ENCODE measurements at regions not wholly inside any gene's neighbourhood (a gene's known extent, or its start where the extent isn't known, plus 50 kb on each side); places are given as distances from the start of the nearest gene placed in this dataset.

DNA sequence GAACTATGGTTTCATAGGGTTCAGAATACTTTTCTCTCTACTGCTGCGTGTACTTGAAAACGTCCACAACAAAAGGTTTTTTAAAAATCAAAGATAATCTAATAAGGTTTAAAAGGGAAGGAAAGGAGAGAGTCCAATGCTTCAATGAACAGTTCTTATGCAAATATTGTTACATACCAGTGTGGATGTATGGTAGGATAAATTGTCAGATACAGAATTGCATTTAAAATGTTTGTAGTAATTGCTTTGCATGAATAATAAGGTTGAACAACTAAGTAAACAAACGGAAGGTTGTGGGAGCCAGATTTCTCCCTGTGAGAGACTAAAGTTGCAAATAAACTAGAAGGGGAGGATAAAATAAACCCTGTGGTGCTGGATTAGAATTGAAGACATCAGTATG lies 53.8 kb upstream of the RBBP8 start:
- DNase-seq (ENCODE audit: low read depth): no peak
- no peak overlapping the region for H3K4me3 ChIP-seq (ENCODE audit: low read length)
- TF ChIP-seq, protein P1, sequence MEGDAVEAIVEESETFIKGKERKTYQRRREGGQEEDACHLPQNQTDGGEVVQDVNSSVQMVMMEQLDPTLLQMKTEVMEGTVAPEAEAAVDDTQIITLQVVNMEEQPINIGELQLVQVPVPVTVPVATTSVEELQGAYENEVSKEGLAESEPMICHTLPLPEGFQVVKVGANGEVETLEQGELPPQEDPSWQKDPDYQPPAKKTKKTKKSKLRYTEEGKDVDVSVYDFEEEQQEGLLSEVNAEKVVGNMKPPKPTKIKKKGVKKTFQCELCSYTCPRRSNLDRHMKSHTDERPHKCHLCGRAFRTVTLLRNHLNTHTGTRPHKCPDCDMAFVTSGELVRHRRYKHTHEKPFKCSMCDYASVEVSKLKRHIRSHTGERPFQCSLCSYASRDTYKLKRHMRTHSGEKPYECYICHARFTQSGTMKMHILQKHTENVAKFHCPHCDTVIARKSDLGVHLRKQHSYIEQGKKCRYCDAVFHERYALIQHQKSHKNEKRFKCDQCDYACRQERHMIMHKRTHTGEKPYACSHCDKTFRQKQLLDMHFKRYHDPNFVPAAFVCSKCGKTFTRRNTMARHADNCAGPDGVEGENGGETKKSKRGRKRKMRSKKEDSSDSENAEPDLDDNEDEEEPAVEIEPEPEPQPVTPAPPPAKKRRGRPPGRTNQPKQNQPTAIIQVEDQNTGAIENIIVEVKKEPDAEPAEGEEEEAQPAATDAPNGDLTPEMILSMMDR (conservative IDR thresholded peaks at IDR 0.05; ENCODE audit: low read length): no peak

DNA sequence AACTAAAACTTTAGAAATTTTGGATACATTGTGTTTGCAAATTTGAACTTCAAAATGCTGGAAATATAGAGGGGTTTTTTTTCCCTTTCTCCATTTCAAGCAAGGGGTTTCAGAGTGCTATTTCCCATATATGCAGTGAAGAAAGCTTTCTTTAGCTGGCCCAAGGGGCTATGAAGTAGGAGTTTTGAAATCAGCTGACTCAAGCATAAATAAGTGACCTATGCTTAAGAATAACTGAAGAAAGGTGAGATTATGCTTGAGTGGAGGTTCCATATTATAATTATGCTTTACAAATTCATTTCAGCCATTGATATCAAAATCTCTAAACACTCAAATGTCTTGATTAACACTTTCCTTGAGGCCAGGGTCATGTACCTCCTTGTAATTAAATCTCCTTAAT lies 51.0 kb upstream of the RBBP8 start:
- TF ChIP-seq, protein P1 (conservative IDR thresholded peaks at IDR 0.05; ENCODE audit: low read length): no peak
- no peak overlapping the region for H3K4me3 ChIP-seq (ENCODE audit: low read length)

DNA sequence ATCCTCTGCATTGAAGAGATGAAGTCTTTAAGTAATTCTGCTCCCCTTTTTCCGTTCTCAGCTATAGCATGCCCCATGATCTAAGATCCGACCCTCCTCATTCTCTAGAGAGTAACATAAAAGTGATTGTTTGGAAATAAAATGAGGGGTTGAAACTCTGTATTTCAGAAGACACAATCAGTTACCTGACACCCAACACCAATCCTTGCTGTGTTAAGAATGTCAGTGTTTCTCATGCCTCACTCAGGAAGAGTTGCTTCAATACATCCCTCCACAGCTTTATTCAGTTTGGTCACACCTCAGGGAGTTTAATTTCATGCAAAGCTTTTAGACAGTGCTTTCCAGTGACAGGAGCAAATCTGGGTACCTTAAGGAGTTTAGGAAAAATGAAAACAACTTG lies 49.9 kb upstream of the RBBP8 start:
- TF ChIP-seq, protein P1 (conservative IDR thresholded peaks at IDR 0.05; ENCODE audit: low read length): no peak
- H3K4me3 ChIP-seq (ENCODE audit: low read length): no peak overlapping the region
- no peak for DNase-seq (ENCODE audit: low read depth)

More for the DNA sequence above, 51.0 kb upstream of the RBBP8 start:
- DNase-seq (ENCODE audit: low read depth): no peak
